Fibroblast of pulmonary artery (primary cell): ENCODE measurements at regions not wholly inside any gene's neighbourhood (a gene's known extent, or its start where the extent isn't known, plus 50 kb on each side); places are given as distances from the start of the nearest gene placed in this dataset.
"Not testable (repeated sequence)": the region's sequence is repeated elsewhere in the genome, so short reads cannot be mapped to it uniquely, and the experiment has no call there.

Experiments used
- DNase-seq: peaks from one replicate; pipeline ENCODE4 v3.0.0-alpha.2; 2010; ENCODE audit warnings: low read depth
- H3K4me3 ChIP-seq: replicated peaks from 2 replicates; pipeline ENCODE4 v1.5.1; 2011; ENCODE audit warnings: low read depth, mild to moderate bottlenecking, control low read depth, low read length, moderate library complexity
- TF ChIP-seq, protein P1 (sequence below): IDR thresholded peaks from 2 replicates; pipeline ENCODE4 v1.5.1; 2011; ENCODE audit warnings: mild to moderate bottlenecking, control low read depth, low read length, inconsistent platforms; ENCODE audit errors: missing control alignments

DNA sequence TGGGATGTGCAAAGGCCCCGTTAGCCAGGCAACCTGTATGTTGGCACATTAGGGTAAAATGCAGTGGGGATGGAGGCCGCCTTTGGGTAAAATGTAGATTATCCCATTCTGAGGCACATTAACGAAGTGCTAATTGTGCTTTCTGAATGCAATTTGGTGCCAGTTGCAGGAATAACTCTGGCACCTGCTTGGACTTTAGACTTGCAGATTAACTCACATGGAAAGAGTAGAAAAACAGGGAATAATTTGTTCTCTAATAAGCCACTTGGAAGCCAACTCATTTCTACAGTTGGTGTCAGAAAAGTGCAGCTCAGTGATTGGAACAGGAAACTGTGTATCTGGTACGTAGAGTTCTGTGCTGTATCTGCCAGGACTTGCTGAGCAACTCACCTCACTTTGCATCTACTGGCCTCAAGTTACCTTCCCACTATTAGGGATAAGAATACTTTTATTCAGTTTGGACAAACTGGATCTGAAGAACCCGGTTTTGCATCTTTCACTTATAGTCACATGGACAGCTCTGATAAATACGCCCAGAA lies 377.4 kb upstream of the PODXL start:
- H3K4me3 ChIP-seq, result no peak overlapping the region
- TF ChIP-seq, protein P1, sequence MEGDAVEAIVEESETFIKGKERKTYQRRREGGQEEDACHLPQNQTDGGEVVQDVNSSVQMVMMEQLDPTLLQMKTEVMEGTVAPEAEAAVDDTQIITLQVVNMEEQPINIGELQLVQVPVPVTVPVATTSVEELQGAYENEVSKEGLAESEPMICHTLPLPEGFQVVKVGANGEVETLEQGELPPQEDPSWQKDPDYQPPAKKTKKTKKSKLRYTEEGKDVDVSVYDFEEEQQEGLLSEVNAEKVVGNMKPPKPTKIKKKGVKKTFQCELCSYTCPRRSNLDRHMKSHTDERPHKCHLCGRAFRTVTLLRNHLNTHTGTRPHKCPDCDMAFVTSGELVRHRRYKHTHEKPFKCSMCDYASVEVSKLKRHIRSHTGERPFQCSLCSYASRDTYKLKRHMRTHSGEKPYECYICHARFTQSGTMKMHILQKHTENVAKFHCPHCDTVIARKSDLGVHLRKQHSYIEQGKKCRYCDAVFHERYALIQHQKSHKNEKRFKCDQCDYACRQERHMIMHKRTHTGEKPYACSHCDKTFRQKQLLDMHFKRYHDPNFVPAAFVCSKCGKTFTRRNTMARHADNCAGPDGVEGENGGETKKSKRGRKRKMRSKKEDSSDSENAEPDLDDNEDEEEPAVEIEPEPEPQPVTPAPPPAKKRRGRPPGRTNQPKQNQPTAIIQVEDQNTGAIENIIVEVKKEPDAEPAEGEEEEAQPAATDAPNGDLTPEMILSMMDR, result no peak
- no peak for DNase-seq

- DNase-seq, H3K4me3 ChIP-seq: not testable (repeated sequence)
Measured at GRCh38 chr7:131933219-131933618, 376.8 kb upstream of the PODXL start.

- DNase-seq, result no peak
- TF ChIP-seq, protein P1, result no peak
- H3K4me3 ChIP-seq, result no peak overlapping the region
Measured at GRCh38 chr7:131932271-131932670, 375.8 kb upstream of the PODXL start.

GRCh38 chr7:131931370-131931769 lies 374.9 kb upstream of the PODXL start:
- TF ChIP-seq, protein P1, result no peak
- DNase-seq, result no peak
- no peak overlapping the region for H3K4me3 ChIP-seq

DNA sequence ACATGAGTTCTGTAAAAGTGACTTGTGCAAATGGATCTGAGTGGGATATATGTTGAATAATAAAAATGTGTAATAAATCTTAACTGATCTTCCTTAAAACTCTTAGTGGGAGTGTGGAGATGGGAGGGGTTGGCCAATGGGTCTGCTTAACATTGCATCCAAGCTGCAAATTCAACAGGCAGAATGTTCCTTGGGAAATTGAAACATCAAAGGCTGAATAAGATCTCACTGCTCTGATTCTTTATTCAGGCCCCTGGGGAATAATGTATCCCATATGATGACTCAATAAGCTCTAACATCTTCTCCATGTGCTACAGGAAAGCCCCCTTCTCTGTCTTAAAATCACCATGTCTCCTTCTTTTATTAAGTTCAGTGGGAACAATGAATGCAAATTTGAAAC lies 373.2 kb upstream of the PODXL start:
- TF ChIP-seq, protein P1, result no peak
- H3K4me3 ChIP-seq, result no peak overlapping the region
- DNase-seq, result no peak

DNA sequence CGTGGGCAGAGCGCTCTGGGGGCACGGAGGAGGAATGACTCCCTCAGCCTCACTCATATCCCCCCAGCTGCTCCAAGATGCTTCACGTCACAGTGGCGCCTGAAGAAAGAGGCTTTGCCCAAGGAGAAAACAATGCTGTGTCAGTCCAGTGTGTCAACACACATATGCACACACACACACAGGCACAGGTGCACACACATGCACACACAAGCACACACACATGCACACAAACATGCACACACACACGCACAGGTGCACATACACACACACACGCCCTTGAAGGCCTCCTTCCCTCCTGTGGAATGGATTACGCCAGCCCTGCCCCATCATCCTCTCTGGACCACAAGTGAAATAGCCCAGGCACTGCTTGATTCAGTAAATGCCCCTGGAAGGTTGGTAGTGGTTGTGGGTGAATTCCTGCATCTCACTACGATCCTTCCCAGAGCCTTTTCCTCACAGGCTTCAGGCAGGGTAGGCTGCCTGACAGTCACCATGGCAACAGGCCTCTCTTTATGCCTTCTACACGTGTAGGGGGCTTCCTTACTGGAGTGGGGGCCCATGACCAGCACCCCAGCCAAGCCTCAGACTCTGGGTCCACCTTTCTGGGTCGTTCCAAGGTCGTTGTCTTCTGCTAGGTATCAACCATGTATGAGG lies 371.5 kb upstream of the PODXL start:
- DNase-seq, result no peak
- no peak overlapping the region for H3K4me3 ChIP-seq
- TF ChIP-seq, protein P1, result no peak

DNA sequence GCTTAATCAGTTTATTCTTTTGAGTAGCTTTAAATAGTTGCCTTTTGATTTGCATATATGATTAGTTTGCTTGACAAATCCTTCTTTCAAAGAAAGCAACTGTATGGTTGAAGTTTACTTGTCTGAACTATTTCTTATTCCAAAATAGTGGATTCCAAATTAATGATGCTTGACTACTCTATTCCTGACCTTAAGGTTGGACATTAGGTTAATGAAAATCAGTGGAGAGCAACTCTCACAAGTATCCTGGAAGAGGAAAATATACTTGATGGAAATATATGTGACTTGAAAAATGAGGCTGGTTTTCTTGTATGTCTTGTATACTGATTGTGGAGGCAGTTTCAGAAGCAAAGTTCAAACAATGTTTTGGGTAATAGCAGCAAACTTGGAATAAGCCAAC lies 369.2 kb upstream of the PODXL start:
- no peak overlapping the region for H3K4me3 ChIP-seq
- no peak for DNase-seq
- TF ChIP-seq, protein P1, result no peak
